GM12875 (cell line): ENCODE measurements at regions not wholly inside any gene's neighbourhood (a gene's known extent, or its start where the extent isn't known, plus 50 kb on each side); places are given as distances from the start of the nearest gene placed in this dataset.

Experiments used
- H3K4me3 ChIP-seq: one replicate; pipeline ENCODE4 v1.5.1; 2011; ENCODE audit warnings: low read depth, low read length, control low read depth
- CTCF ChIP-seq: IDR thresholded peaks from 2 replicates; pipeline ENCODE4 v1.5.1; 2011; ENCODE audit warnings: low read depth, mild to moderate bottlenecking, control low read depth, inconsistent platforms, low read length, moderate library complexity, borderline replicate concordance; ENCODE audit not compliant: insufficient read depth

- no peak for TF ChIP-seq CTCF
- H3K4me3 ChIP-seq: no peak overlapping the region
These were observed 1898.8 kb upstream of the PIK3C3 start for GRCh38 chr18:40056079-40056692.

GRCh38 chr18:40055262-40055661 lies 1899.8 kb upstream of the PIK3C3 start:
- TF ChIP-seq CTCF: no peak
- no peak overlapping the region for H3K4me3 ChIP-seq

GRCh38 chr18:40049716-40050115 lies 1905.3 kb upstream of the PIK3C3 start:
- no peak for TF ChIP-seq CTCF
- H3K4me3 ChIP-seq: no peak overlapping the region

- no peak overlapping the region for H3K4me3 ChIP-seq
- no peak for TF ChIP-seq CTCF
These were observed 1906.0 kb upstream of the PIK3C3 start for GRCh38 chr18:40048886-40049650.

- no peak overlapping the region for H3K4me3 ChIP-seq
- TF ChIP-seq CTCF: no peak
These were observed 1906.8 kb upstream of the PIK3C3 start for GRCh38 chr18:40048253-40048652.

GRCh38 chr18:40046596-40046995 lies 1908.4 kb upstream of the PIK3C3 start:
- TF ChIP-seq CTCF: no peak
- H3K4me3 ChIP-seq: no peak overlapping the region

GRCh38 chr18:40041951-40042350 lies 1913.1 kb upstream of the PIK3C3 start:
- no peak overlapping the region for H3K4me3 ChIP-seq
- TF ChIP-seq CTCF: no peak
